HCT116 (cell line): ENCODE measurements at regions not wholly inside any gene's neighbourhood (a gene's known extent, or its start where the extent isn't known, plus 50 kb on each side); places are given as distances from the start of the nearest gene placed in this dataset.

Experiments used
- ATAC-seq: fragments of 200-7000 bp; cut with Tn5 transposase; 2 replicates; pipeline ENCODE4 v1.9.1; 2020; ENCODE audit warnings: mild to moderate bottlenecking, moderate library complexity
- BruUV-seq: library from RNA; stranded (reverse); fragments of 400-500 nt; replicated peaks from 2 replicates; lab custom pipeline; 2021; lab: Mats Ljungman, UMichigan
- CTCF ChIA-PET: fragments of 300-600 bp; sonication (Branson Sonifier 250); formaldehyde crosslinking; loops from one replicate; lab custom pipeline; 2021; ENCODE audit warnings: antibody characterized with exemption; lab: Charles Lee
- POLR2A ChIA-PET: fragments of 300-600, 350-600 bp; sonication (Branson Sonifier 250); formaldehyde crosslinking; loops from one replicate; lab custom pipeline; 2021; ENCODE audit warnings: antibody characterized with exemption; lab: Charles Lee
- RAD21 ChIA-PET, 2 experiments: fragments of 300-600 bp; sonication (Branson Sonifier 250); formaldehyde crosslinking; loops; one replicate each; lab custom pipeline; 2023; ENCODE audit warnings: low total read pairs in 2 of 2; ENCODE audit not compliant: uncharacterized antibody in 2 of 2, unreplicated experiment in 2 of 2, low non-redundant PET in 1 of 2; lab: Charles Lee
- DNase-seq: peaks from one replicate; pipeline ENCODE4 v3.0.0-alpha.2; 2010; ENCODE audit warnings: low read depth, low spot score
- H2AFZ ChIP-seq: fragments of 200-600 bp; shearing (Covaris generic), sonication (generic); 2 replicates; pipeline ENCODE4 v1.6.1; 2017; ENCODE audit warnings: low read depth, mixed run types, mixed read lengths, antibody characterized with exemption, low read length; ENCODE audit not compliant: poor library complexity, severe bottlenecking
- H3K27ac ChIP-seq: 2 replicates; pipeline ENCODE4 v1.5.1; 2012; ENCODE audit warnings: low read depth, low read length
- H3K27me3 ChIP-seq: fragments of 200-600 bp; sonication (generic); 2 replicates; pipeline ENCODE4 v1.6.1; 2016; ENCODE audit warnings: mixed run types, low read length, mixed read lengths; ENCODE audit not compliant: insufficient read depth
- H3K36me3 ChIP-seq, 2 experiments: fragments of 200-500 bp in 1 of 2; fragments of 200-600 bp in 1 of 2; sonication (Bioruptor generic) in 1 of 2; sonication (generic) in 1 of 2; 2 replicates each; pipeline versions ENCODE4 v1.5.1 to v1.6.1; 2014 to 2016; ENCODE audit warnings: low read length in 2 of 2, inconsistent platforms in 1 of 2, mixed read lengths in 1 of 2, mixed run types in 1 of 2; ENCODE audit not compliant: insufficient read depth in 2 of 2, control insufficient read depth in 1 of 2
- H3K4me1 ChIP-seq, 2 experiments: fragments of 200-600 bp in 1 of 2; sonication (generic) in 1 of 2; 2 replicates each; pipeline versions ENCODE4 v1.5.1 to v1.6.1; 2012 to 2017; ENCODE audit warnings: low read length in 2 of 2, inconsistent platforms in 1 of 2, mild to moderate bottlenecking in 1 of 2, mixed read lengths in 1 of 2, mixed run types in 1 of 2, moderate library complexity in 1 of 2; ENCODE audit not compliant: insufficient read depth in 2 of 2, control insufficient read depth in 1 of 2
- H3K4me2 ChIP-seq: fragments of 200-600 bp; sonication (generic); 2 replicates; pipeline ENCODE4 v1.6.1; 2017; ENCODE audit warnings: mixed run types, low read length, mixed read lengths
- H3K4me3 ChIP-seq, 2 experiments: fragments of 200-600 bp in 1 of 2; sonication (generic) in 1 of 2; replicated peaks in 1 of 2; 2 replicates each; pipeline ENCODE4 v1.5.1; 2011 to 2016; ENCODE audit warnings: low read length in 2 of 2, control low read depth in 1 of 2, low read depth in 1 of 2, mild to moderate bottlenecking in 1 of 2, mixed read lengths in 1 of 2, mixed run types in 1 of 2
- H3K79me2 ChIP-seq: fragments of 200-600 bp; sonication (generic); 2 replicates; pipeline ENCODE4 v1.6.1; 2017; ENCODE audit warnings: mild to moderate bottlenecking, mixed run types, low read length, moderate library complexity, mixed read lengths; ENCODE audit not compliant: insufficient read depth
- H3K9ac ChIP-seq: fragments of 200-600 bp; sonication (generic); 2 replicates; pipeline ENCODE4 v1.6.1; 2016; ENCODE audit warnings: low read length, mixed read lengths
- H3K9me2 ChIP-seq: fragments of 200-600 bp; sonication (generic), shearing (Covaris generic); 2 replicates; pipeline ENCODE4 v1.6.1; 2017; ENCODE audit warnings: mixed run types, mild to moderate bottlenecking, moderate library complexity; ENCODE audit not compliant: insufficient read depth
- H3K9me3 ChIP-seq, 2 experiments: fragments of 200-500 bp in 1 of 2; fragments of 200-600 bp in 1 of 2; sonication (Bioruptor generic) in 1 of 2; sonication (generic) in 1 of 2; 2 replicates each; pipeline ENCODE4 v1.6.1; 2014 to 2017; ENCODE audit warnings: low read length in 2 of 2, mixed read lengths in 2 of 2, inconsistent platforms in 1 of 2, low read depth in 1 of 2, mild to moderate bottlenecking in 1 of 2, mixed run types in 1 of 2, moderate library complexity in 1 of 2; ENCODE audit not compliant: control insufficient read depth in 1 of 2, insufficient read depth in 1 of 2
- H4K20me1 ChIP-seq: fragments of 200-600 bp; sonication (generic), shearing (Covaris generic); 2 replicates; pipeline ENCODE4 v1.6.1; 2017; ENCODE audit warnings: mixed run types, mild to moderate bottlenecking, moderate library complexity; ENCODE audit not compliant: insufficient read depth
- CBX3 ChIP-seq: IDR thresholded peaks from 2 replicates; pipeline ENCODE4 v1.6.1; 2012; ENCODE audit warnings: low read depth
- CEBPB ChIP-seq: IDR thresholded peaks from 2 replicates; pipeline ENCODE4 v1.6.1; 2012; ENCODE audit warnings: low read depth
- EGR1 ChIP-seq: IDR thresholded peaks from 2 replicates; pipeline ENCODE4 v1.6.1; 2012; ENCODE audit warnings: low read depth
- ELF1 ChIP-seq: IDR thresholded peaks from 2 replicates; pipeline ENCODE4 v1.6.1; 2012; ENCODE audit warnings: low read depth, borderline replicate concordance
- EZH2 ChIP-seq: fragments of 200-600 bp; sonication (generic); IDR thresholded peaks from 2 replicates; pipeline ENCODE4 v1.6.1; 2017; ENCODE audit warnings: antibody characterized with exemption, mixed run types
- EZH2phosphoT487 ChIP-seq: fragments of 200-600 bp; IDR thresholded peaks from 2 replicates; pipeline ENCODE4 v1.6.1; 2018; ENCODE audit warnings: antibody characterized with exemption, borderline replicate concordance
- FOSL1 ChIP-seq: IDR thresholded peaks from 2 replicates; pipeline ENCODE4 v1.6.1; 2012; ENCODE audit warnings: low read depth
- JUND ChIP-seq: IDR thresholded peaks from 2 replicates; pipeline ENCODE4 v1.6.1; 2012
- POLR2A ChIP-seq: IDR thresholded peaks from 2 replicates; pipeline ENCODE4 v1.7.0; 2011; ENCODE audit warnings: borderline replicate concordance; ENCODE audit not compliant: insufficient read depth, insufficient read length; ENCODE audit errors: extremely low read depth
- POLR2AphosphoS5 ChIP-seq: IDR thresholded peaks from 2 replicates; pipeline ENCODE4 v1.6.1; 2011; ENCODE audit warnings: mild to moderate bottlenecking, low read depth, low read length, moderate library complexity
- RAD21 ChIP-seq: IDR thresholded peaks from 2 replicates; pipeline ENCODE4 v1.6.1; 2012; ENCODE audit warnings: low read depth, mild to moderate bottlenecking
- REST ChIP-seq: IDR thresholded peaks from 2 replicates; pipeline ENCODE4 v1.6.1; 2012; ENCODE audit warnings: low read depth
- SIN3A ChIP-seq: IDR thresholded peaks from 2 replicates; pipeline ENCODE4 v1.6.1; 2012; ENCODE audit warnings: low read depth
- SP1 ChIP-seq: IDR thresholded peaks from 2 replicates; pipeline ENCODE4 v1.6.1; 2012; ENCODE audit warnings: low read depth
- SRF ChIP-seq: IDR thresholded peaks from 2 replicates; pipeline ENCODE4 v1.6.1; 2012; ENCODE audit warnings: low read depth
- TCF7L2 ChIP-seq: IDR thresholded peaks from 2 replicates; pipeline ENCODE4 v1.7.0; 2011; ENCODE audit warnings: borderline replicate concordance, inconsistent platforms; ENCODE audit not compliant: insufficient read depth, insufficient read length; ENCODE audit errors: extremely low read depth
- YY1 ChIP-seq: IDR thresholded peaks from 2 replicates; pipeline ENCODE4 v1.6.1; 2011; ENCODE audit warnings: low read length, low read depth, moderate library complexity, mild to moderate bottlenecking; ENCODE audit not compliant: insufficient replicate concordance; ENCODE audit errors: extremely low read depth
- ZFX ChIP-seq: fragments of 450-650 bp; IDR thresholded peaks from 2 replicates; pipeline ENCODE4 v1.6.1; 2017
- ZNF274 ChIP-seq: fragments of 200-500 bp; sonication (Bioruptor generic); IDR thresholded peaks from 2 replicates; pipeline ENCODE4 v1.6.1; 2014; ENCODE audit warnings: mild to moderate bottlenecking, low read depth, low read length, inconsistent platforms
- intact Hi-C: fragments of 100-400 bp; cut with micrococcal nuclease; formaldehyde crosslinking; loops from 2 replicates; pipeline ENCODE4 v1.10.0; 2022
- TF ChIP-seq, protein P1 (sequence below), 3 experiments: fragments of 200-600 bp in 1 of 3; sonication (generic) in 1 of 3; IDR thresholded peaks in 2 of 3; conservative IDR thresholded peaks in 1 of 3; 2 replicates each; pipeline ENCODE4 v1.5.1; 2012 to 2017; ENCODE audit warnings: low read depth in 2 of 3, low read length in 2 of 3, antibody characterized with exemption in 1 of 3, borderline replicate concordance in 1 of 3, control low read depth in 1 of 3, mild to moderate bottlenecking in 1 of 3, mixed read lengths in 1 of 3, mixed run types in 1 of 3, moderate library complexity in 1 of 3; ENCODE audit not compliant: insufficient read depth in 1 of 3

DNA sequence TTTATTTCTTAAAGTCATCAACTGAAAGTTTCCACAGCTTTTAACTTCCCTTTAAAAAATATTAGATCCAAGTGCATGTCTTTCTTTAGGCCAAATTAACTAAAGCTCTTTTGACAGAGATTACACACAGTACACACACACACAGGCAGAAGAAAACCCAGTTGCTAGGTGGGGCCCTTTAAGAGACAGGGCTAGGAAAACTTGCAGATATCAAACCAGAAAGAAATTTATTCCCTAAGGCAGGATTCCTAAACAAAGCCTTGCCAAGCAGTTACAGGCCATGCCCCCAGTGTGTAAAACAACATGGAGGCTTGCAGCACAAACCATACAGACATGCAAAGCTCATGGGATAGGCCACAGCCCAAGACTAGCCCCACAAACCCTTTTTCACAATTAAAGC, 123.4 kb downstream of the FSCB start:
- ATAC-seq (no peak), DNase-seq (no peak)
- TF ChIP-seq POLR2A (no peak), SRF (no peak), CEBPB (no peak), EGR1 (no peak), CBX3 (no peak), EZH2phosphoT487 (no peak), ELF1 (no peak), EZH2 (no peak), ZNF274 (no peak), JUND (no peak), RAD21 (no peak), ZFX (no peak), SP1 (no peak), POLR2AphosphoS5 (no peak), YY1 (no peak), TCF7L2 (no peak), FOSL1 (no peak), SIN3A (no peak), REST (no peak)
- TF ChIP-seq, protein P1, sequence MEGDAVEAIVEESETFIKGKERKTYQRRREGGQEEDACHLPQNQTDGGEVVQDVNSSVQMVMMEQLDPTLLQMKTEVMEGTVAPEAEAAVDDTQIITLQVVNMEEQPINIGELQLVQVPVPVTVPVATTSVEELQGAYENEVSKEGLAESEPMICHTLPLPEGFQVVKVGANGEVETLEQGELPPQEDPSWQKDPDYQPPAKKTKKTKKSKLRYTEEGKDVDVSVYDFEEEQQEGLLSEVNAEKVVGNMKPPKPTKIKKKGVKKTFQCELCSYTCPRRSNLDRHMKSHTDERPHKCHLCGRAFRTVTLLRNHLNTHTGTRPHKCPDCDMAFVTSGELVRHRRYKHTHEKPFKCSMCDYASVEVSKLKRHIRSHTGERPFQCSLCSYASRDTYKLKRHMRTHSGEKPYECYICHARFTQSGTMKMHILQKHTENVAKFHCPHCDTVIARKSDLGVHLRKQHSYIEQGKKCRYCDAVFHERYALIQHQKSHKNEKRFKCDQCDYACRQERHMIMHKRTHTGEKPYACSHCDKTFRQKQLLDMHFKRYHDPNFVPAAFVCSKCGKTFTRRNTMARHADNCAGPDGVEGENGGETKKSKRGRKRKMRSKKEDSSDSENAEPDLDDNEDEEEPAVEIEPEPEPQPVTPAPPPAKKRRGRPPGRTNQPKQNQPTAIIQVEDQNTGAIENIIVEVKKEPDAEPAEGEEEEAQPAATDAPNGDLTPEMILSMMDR (IDR thresholded peaks at IDR 0.05 in 2 of 3, conservative IDR thresholded peaks at IDR 0.05 in 1 of 3; ENCODE audit: borderline replicate concordance in 1 of 3, insufficient read depth in 1 of 3, low read depth in 2 of 3, low read length in 2 of 3): no peak
- H3K4me2 ChIP-seq: no peak overlapping the region
- H3K9ac ChIP-seq: no peak overlapping the region
- CTCF ChIA-PET: no interaction called here
- H3K79me2 ChIP-seq: no peaks in the 10 kb centered on the region
- no peaks in the 10 kb centered on the region for H4K20me1 ChIP-seq
- intact Hi-C loops: no loop called here
- H3K4me3 ChIP-seq: no peak overlapping the region
- POLR2A ChIA-PET: no interaction called here
- RAD21 ChIA-PET: no interaction called here
- H3K9me3 ChIP-seq: no peaks in the 10 kb centered on the region
- BruUV-seq: no TSS peak
- no peak overlapping the region for H2AFZ ChIP-seq
- H3K27ac ChIP-seq: no peak overlapping the region
- no peaks in the 10 kb centered on the region for H3K36me3 ChIP-seq
- H3K4me1 ChIP-seq: no peaks in the 10 kb centered on the region
- H3K27me3 ChIP-seq: no peaks in the 10 kb centered on the region
- H3K9me2 ChIP-seq: no peaks in the 10 kb centered on the region
